Activated CD4-positive, alpha-beta T cell treated with anti-CD3 and anti-CD28 coated beads, Interleukin-2, Interleukin-4, amounts not matched to agents 100 ng/mL and 50 ng/mL, durations not matched to agents 16 hours and 8 hours (primary cell): ENCODE measurements at regions not wholly inside any gene's neighbourhood (a gene's known extent, or its start where the extent isn't known, plus 50 kb on each side); places are given as distances from the start of the nearest gene placed in this dataset.

Experiments
- DNase-seq: peaks from one replicate; pipeline ENCODE4 v3.0.0-alpha.2; 2020; ENCODE audit warnings: low spot score

DNA sequence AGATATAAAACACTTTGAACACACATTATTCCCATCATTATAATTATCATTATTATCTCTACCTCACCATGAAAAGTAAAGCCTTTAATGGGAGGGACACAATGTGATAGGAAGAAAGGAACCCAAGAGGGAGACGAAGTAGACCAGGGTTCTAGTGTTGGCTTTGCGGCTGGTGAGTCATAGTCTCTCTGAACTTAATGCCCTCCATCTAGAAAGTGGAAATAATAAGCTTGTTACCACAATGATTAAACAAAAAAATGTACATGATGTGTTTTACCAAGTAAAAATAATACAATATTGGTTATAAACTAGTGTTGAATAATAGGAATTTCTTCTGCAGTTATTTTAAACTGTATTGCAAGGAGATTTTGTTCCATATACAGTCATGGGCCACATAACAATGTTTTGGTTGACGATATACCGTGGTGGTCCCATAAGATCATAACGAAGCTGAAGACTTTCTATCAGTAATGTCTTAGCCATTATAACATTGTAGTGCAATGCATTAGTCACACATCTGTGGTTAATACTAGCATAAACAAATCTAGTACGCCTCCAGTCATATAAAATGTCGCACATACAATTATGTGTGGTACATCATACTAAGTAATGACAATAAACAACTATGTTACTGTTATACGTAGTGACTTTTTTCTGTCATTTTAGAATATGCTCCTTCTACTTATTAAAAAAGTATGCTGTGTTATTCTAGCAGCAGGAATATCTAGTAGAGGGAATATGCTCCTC is 450.6 kb upstream of the SORCS1 start:
- no peak for DNase-seq

DNA sequence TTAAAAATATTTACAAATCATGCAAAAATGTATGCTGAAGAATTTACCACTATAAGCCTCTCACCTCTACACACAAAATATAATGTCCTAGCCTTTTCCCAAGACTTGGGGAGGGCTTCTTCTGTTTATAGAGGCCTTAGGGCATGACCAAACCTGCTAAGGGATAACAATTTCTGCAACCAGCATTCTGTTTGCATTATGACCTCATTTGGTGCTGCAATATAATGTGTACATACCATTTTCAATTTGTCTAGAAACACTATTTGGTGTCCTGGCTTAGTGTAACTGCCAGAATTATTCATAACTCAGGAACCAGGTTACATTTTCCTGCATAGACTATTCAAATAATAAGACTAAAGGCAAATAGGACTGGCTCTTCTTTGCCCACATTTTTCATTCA is 446.6 kb upstream of the SORCS1 start:
- DNase-seq, result no peak

DNA sequence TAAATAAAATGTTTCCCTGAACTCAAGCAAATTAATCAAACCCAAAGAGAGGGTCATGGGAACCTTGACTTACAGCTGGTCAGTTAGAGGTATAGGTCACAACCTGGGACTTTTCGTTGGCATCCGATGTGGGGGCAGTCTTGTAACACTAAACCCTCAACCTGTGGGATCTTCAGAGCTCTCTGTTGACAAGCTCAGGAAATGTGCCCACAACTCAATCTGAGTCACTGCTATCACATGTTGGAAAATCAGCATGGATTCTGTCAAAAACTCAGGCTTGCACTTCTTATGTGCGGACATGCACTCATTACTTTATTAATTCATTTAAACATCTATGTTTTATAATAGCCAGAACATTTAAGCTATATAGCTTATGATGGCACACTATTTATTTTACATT is 424.6 kb upstream of the SORCS1 start:
- DNase-seq, result no peak

DNA sequence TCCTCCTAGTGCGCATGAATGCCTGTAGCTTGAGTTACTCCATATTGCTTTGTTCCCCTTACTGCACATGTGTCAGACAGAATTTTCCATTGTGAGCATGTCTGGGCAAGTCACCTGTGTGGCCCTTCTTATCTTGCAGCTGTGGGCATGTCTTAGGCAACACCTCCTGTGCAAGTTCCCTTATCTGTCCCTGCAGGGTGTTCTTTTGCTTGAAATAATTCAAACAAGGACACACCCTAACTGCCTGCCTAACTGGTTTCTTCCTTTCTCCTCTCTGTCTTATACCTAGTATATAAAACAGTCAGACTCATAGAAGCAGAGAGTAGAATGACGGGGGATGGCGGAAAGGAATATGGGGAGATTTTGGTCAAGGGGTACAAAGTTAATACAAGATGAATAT is 421.1 kb upstream of the SORCS1 start:
- DNase-seq, result no peak

DNA sequence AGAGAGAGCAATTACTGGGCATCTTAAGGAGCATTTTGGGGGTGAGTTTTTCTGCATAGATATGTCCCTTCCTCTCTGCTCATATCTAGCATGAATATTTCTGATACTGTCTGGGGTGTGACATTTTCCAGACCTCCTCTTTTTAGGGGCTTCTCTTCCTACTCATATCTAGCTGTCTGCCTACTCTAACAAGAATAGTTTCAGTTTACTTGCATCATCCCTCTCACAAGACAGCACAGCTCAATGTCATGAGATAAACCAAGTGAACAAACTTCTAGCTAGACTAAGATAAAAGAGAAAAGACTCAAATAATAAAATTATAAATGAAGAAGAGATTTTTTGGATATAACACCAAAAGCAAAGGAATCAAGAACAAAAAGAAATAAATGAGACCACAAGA is 419.5 kb upstream of the SORCS1 start:
- no peak for DNase-seq

DNA sequence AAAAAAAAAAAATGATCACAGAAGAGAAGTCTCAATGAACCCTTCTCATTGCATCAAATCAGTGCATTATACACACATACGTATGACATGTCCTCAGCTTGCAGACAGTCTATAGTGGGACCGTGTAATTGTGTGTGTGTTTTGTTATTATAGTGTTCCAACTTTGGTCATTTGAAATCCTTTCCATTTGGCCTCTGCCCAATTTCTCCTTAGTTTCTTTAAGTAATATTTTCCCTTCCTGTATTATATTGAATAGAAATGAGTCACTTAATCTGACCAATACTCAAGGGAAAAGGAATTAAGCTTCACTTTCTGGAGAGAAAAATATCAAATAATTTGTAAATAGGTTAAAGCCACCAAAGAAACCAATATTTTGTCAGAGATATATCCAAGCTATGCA is 415.5 kb upstream of the SORCS1 start:
- DNase-seq, result no peak

DNA sequence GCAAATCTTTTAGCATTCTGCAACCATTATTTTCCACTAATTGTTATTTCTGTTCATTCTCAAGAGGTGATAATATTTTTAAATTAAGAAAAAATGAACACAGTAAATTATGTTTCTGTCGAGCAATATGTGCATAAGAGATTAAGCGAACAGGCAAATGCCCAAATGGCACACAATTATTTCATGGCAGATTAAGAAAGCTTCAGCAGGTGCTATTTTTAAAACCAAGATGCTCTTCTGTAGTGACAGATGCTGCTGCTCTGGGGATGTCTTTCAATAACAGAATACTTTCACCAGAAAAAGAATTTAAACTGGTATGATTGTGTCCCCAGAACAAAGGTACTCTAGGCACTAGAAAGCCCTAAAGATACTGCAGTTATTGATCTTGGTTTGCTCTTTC is 412.7 kb upstream of the SORCS1 start:
- DNase-seq, result no peak

DNA sequence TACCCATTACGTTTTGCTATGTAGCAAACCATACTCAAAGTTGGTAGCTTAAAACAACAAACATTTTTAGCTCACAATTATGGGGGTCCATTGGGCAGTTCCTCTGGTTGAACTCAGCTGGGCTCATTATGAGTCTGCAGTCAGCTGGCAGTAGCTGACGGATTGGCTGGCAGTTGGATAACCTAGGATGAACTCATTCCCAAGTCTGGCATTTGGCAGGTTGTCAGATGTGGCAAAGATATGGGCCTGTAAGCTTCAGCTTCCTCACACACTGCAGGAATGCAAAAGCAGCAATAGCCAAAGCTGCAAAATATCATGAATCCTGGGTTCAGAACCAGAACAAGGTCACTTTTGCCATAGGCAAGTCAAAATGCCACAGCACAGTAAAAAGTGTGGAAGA is 412.2 kb upstream of the SORCS1 start:
- no peak for DNase-seq

DNA sequence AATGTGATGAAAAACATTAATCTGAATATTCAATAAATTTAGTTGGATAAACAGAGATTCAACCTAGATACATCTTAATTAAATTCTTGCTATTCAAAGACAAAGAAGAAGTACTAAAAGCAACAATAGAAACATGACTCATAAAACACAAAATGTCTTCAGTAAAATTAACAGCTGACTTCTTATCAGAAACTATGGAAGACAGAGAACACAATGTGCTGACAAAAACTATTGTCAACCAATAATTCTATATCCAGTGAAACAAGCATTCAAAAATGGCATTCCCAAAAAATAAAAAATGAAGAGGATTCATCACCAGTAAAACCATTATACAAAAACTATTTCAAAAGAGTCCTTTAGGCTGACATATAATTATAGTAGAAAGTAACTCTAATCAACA is 400.5 kb upstream of the SORCS1 start:
- DNase-seq, result no peak

DNA sequence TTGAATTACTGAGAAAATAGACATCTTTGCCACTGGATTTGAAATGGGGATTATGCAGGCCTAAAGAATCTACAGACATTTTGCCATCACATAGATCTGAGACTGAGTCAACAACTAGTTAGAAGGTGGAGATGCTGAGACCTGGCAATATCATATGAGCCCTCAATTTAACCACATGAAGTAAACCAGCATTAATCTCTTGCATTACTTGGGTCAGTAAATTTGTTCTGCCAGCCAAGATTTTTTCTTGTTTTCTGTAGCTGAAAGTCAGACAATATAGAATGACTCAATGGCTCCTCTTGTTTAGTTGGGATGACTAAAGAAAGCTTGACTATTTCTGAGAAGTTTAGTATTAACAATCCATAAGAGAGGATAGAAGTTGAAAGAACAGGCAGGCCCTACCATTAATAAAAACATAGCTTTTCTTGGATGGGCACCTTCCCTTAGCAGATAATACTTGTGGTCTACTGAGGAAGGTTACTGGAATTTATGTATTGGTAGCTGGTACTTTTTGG is 396.7 kb upstream of the SORCS1 start:
- no peak for DNase-seq

DNA sequence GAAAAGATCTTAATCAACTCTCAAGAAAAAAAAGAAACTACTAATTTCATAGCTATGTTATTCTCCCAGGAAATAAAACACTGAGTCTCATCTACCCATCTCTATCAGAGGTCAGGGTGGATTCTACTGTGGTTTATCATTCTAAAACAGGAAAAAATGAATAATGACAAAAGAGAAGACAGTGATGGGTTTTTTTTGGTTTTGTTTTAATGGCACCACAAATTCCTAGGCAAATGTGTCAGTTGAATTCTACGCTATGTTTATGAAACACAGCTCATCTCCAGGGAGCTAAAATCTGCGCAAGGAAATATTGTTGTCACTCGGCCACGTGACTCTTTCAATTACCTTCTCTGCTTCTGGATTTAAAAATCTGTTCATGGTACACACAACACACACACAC is 393.4 kb upstream of the SORCS1 start:
- DNase-seq, result no peak

DNA sequence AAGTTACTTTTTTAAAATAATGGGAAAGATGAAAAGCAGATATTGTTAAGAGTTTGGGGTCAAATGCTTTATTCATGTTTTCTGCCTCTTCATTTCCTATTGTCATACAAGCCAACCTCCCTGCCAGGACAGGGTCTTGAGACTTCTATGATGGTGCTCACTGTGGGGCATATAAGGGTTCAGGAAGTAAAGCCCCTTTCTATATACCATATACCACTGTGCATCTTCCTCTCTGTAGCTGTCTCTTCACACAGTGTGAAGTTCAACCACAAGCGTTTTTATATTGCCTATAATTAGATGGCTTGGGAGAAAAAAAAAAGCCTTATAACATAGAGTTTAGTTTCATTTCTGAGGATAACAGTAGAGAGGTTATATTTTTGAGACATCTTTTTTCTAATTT is 389.8 kb upstream of the SORCS1 start:
- DNase-seq, result no peak

DNA sequence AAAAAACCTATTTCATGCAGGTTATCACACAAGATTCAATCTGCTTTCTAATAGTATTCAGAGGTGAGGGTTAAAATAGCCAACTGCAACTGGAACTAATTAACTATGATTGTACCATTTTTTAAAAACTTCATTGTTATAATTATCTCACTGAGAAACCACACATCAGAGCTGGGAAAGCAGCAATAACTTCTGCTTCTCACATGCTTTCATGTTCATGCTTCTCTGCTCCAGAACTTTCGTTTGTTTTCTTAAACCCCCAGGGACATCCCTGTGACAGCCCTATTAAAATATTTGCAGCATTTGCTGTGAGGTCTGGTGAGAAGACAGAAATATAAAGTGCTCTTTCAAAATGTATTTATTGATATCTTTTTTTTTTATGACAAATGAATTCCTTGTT is 389.0 kb upstream of the SORCS1 start:
- DNase-seq, result no peak

DNA sequence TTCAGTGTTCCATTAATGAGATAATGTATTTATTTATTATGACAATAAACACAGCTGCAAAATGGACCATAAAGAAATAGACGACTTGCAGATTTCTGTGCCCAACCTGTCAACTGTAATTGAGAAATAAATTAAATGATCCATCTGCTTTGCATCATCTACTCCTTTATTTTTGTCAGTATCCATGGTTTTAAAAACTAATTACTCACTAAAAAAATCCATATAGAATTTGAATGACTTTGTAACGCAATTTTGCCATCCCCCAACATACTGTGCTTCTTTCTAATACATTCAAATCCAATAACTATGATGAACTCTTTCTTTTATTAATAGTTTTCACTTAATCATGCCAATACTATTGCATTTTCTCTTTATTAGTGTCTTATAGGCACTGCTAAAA is 388.5 kb upstream of the SORCS1 start:
- DNase-seq, result no peak

DNA sequence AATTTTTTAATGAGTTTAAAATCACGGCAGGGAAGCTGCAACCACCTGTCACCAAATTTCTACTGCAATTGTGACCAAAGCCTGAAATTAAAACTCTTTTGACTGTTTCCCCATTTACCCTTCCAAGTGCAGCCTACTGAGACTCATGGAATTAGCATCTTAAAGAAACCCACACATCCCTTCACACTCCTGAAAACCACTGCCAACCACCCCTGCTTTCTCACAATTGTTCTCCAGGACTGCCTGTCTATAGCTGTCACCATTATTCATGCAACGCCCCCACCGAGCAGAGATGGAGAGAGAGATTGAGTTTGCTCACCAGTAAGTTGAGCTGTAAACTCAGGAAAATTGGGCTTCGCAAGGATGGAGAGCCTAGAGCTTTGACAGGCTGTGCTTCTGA is 383.8 kb upstream of the SORCS1 start:
- DNase-seq, result no peak

DNA sequence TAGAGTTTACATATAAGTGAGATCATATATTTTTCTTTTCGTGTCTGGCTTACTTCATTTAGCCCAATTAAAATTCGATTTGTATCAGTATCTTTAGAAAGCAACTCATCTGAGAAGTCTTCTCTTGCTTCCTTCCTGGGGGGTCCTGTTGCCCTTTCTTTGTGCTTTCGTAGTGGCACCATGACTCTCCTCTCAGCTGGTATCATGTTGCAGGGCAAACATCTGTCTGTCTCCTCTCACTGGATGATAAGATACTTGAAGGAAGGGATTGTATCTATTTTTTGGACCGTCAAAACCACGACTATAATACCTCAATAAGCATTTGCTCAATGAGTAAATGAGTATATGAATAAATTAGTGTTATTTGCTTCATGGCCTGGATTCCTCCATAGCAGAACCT is 382.5 kb upstream of the SORCS1 start:
- DNase-seq, result no peak

DNA sequence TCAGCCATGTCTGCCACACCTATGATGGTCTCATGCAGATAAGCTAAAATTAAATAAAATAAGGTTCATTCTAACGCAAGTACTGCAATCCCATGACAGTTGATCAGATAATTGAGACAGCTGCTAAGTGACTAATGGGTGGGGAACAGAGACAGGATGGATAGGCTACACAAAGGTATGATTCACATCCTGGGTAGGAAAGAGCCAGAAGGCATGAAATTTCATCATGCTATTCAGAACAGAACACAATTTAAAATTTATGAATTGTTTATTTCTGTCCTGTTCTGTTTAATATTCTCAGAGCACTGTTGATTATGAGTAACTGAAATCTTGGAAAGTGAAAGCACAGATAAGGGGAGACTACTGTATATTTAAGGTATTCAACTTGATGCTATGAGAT is 381.8 kb upstream of the SORCS1 start:
- DNase-seq, result no peak

DNA sequence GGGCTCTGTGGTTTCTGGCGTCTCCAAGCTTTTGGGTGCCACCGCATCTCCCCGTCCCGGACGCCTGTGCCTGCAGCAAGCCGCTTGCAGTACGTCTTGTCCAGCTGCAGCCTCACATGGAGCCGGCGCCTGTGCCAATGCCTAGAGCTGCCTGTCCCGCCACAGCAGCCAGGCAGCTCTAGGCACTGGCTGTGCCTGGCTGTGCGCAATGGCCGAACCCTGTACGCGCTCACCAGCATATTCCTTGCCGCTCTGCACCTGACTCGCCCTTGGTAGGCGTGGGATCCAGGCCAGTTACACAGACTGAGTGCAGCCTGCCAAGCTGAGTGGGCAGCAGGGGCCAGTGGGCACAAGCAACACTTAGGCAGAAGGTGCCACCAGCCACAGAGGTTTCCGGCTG is 381.2 kb upstream of the SORCS1 start:
- DNase-seq, result no peak

DNA sequence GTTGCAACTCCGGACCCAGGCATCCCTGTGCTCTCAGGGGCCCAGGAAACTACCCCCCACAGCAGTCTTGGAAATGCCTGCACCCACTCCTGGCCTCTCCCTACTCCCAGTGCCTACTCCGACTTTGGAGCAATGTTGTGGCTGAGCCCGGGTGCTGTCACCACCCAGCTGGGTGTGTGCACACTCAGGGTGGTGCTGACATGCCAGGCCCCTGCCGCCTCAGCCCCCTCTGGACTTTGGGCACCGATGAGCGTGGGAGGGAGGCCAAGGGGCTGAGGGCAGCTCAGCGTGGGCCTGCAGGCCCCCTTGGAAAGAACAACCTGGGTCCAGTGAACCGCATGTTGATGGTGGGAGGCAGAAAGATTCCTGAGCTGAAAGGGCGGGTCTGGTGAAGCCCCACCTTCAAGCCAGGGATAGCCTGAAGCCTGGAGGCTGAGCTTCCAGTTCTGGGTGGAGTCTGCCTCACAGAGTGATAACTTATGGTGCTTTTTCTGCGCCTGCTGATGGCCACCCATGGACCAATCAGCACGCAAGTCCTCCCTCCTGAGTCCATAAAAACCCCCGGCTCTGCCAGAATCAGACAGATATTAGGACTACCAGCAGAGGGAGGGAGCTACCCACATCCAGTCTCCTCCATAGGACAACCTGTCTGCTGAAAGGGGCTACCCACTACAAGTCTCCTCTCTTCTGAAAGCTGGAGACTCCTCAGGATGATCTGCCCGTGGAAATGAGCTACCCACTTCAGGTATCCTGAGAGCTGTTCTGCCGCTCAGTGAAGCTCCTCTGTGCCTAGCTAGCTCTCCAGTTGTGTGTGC is 380.4 kb upstream of the SORCS1 start:
- no peak for DNase-seq

DNA sequence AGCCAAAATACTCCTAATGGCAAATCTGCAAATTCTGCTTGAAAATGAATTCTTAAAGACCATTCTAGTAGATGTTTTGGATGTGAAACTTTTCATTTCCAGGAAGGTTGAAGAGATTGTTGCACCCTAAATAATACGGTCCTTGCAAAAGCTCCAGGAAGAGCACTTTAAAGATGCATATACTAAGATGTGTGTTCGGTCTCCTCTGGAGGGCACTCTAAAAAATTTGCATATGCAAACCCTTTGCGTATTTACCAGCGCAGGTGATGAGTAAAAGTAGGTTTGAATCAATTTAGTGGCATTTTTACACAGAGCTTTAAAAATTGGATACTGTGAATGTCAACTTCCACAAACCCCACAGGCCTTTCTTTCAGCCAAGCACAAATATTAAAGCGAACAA is 378.1 kb upstream of the SORCS1 start:
- no peak for DNase-seq

DNA sequence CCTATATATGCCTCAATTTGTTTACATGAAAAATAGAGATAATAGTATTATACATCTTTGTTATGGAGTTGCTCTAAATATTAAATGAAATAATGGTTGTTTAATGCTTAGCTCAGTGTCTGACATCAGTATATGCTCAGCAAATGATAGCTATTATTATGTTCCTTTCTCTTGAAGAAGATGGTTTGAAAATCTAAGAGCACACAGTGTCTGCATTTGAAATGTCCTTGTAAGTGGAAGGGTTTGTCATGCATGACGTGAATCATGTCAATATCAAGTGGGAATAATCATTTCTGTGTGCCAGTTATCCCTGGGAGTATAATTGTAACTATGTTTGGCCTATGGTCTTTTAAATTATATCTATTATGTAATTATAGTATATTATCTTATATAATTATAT is 377.5 kb upstream of the SORCS1 start:
- DNase-seq, result no peak

DNA sequence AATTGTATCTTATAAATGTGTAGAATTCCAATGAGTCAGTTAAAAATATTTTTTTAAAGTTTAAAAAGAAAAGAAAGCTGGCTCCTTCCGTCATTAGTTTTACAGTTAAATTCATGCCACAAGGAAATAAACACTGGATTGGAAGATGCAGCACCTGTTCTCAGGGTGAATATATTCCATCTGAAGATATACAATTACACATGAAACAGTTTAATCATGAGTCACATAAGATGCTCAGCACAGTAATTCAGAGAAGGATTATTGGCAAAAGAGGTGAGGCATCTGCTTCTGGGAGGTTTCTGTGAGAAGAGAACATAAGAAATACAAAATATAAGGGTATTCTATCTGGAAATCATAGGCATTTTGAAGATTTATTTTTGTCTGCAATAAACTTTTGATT is 376.5 kb upstream of the SORCS1 start:
- DNase-seq, result no peak

DNA sequence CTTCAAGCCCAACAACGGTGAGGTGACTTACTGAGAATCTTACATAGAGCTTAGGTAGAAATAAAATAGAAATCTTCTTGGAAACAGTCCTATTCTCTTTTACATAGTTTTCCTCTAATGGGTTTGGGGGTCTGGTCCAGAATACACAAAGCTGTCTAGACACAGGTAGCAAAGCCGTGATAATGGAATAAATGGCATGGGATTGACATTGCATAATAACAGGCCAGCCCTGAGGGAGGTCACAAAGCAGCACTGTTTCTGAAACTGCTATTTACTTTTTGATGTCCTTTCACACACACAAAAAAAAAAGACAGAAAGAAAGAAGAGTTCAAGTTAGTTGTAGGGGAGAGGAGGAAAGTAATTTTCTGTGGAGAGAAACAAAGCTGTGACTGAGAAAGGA is 364.8 kb upstream of the SORCS1 start:
- no peak for DNase-seq

DNA sequence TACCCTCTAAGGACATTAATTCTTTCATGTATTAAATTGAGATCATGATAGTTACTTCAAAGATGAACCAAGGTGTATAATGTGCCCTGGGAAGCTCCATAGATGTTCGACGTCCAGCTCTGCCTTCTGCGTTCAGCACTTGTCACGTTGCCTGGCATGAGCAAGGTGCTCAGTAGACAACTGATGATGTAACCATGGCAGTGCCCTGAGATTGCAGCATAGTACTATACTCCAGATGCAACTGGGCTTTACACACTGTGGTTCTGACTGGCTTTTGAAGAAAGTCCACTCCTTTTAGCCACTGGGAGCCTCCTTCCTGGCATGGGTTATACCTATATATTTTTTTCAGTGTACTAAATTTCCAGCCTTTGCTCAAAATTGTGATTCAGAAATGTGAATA is 355.8 kb upstream of the SORCS1 start:
- DNase-seq, result no peak
